ENCODE measurements at regions not wholly inside any gene's neighbourhood (a gene's known extent, or its start where the extent isn't known, plus 50 kb on each side); places are given as distances from the start of the nearest gene placed in this dataset.
A peak's percentile ranks its signal among the peaks of the same experiment; 100 is the strongest.

DNA sequence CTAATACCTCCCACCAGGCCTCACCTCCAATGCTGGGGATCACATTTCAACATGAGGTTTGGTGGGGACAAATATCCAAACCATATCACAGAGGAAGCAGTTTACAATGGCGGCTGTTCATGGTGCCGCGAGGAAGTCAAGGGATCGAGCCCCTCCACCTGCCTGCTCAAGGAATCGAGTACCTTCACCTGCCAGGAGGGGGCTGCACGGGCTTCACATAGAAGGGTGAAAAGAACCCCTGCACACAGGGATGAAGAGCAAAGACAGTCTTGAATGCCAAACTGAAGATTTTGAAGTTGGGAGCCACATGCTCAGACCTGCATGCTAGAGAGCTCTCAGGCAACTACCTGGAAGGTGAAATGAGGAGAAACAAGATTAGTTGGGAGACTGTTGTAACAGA is 110.3 kb downstream of the KCNF1 start:
- no peak overlapping the region for H2AFZ ChIP-seq (ENCODE audit: low read length)
- DNase-seq (ENCODE audit: low read depth in 1 of 2, low spot score in 2 of 2) (peak in 1 of 2 experiments; percentile 62), FAIRE-seq (no peak)
- TF ChIP-seq, protein P1, sequence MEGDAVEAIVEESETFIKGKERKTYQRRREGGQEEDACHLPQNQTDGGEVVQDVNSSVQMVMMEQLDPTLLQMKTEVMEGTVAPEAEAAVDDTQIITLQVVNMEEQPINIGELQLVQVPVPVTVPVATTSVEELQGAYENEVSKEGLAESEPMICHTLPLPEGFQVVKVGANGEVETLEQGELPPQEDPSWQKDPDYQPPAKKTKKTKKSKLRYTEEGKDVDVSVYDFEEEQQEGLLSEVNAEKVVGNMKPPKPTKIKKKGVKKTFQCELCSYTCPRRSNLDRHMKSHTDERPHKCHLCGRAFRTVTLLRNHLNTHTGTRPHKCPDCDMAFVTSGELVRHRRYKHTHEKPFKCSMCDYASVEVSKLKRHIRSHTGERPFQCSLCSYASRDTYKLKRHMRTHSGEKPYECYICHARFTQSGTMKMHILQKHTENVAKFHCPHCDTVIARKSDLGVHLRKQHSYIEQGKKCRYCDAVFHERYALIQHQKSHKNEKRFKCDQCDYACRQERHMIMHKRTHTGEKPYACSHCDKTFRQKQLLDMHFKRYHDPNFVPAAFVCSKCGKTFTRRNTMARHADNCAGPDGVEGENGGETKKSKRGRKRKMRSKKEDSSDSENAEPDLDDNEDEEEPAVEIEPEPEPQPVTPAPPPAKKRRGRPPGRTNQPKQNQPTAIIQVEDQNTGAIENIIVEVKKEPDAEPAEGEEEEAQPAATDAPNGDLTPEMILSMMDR (IDR thresholded peaks at IDR 0.05; ENCODE audit: control extremely low read depth in 1 of 3, insufficient read depth in 1 of 3, low read depth in 1 of 3, low read length in 3 of 3): peak; percentile 35 to 57 (median 49)
- no peak for TF ChIP-seq JUN (IDR thresholded peaks at IDR 0.05; ENCODE audit: low read depth, low read length)
- TF ChIP-seq CBX5 (IDR thresholded peaks at IDR 0.05; ENCODE audit: low read depth, low read length): no peak
- TF ChIP-seq POU5F1 (IDR thresholded peaks at IDR 0.05; ENCODE audit: low read depth, low read length): no peak

More for the DNA sequence above, 110.3 kb downstream of the KCNF1 start:
- Histone ChIP-seq H2BK12ac (ENCODE audit: low read depth, low read length) (0 out of 2 replicates have a peak overlapping the region, but pooled peaks have one; percentile 2), H3K4ac (replicated peaks; ENCODE audit: insufficient read length, low read depth, low read length) (no peak overlapping the region), H2AK5ac (ENCODE audit: low read depth, low read length) (0 out of 2 replicates have a peak overlapping the region, but pooled peaks have one; percentile 3), H4K8ac (ENCODE audit: extremely low read depth, insufficient read depth, low read length) (no peak overlapping the region), H3K4me3 (ENCODE audit: extremely low read depth in 1 of 4, insufficient read depth in 2 of 4, low read depth in 3 of 4, low read length in 4 of 4) (no peak overlapping the region), H3K14ac (ENCODE audit: insufficient read length) (no peak overlapping the region), H3K79me1 (ENCODE audit: low read depth, low read length) (no peaks in the 10 kb centered on the region), H3K23me2 (ENCODE audit: low read depth, low read length) (no peaks in the 10 kb centered on the region), H2BK5ac (ENCODE audit: low read depth, low read length) (no peak overlapping the region), H3K79me2 (ENCODE audit: control insufficient read depth in 1 of 2, insufficient read depth in 2 of 2, low read length in 2 of 2) (no peaks in the 10 kb centered on the region), H3K36me3 (ENCODE audit: control insufficient read depth in 2 of 4, insufficient read depth in 4 of 4, low read length in 3 of 4) (no peaks in the 10 kb centered on the region), H2BK120ac (replicated peaks; ENCODE audit: low read depth, low read length) (no peak overlapping the region), H4K91ac (replicated peaks; ENCODE audit: insufficient read length, low read length) (no peak overlapping the region), H3K9me3 (ENCODE audit: insufficient read depth in 2 of 2, low read depth in 1 of 2, low read length in 1 of 2) (no peaks in the 10 kb centered on the region), H4K5ac (ENCODE audit: insufficient read length, low read depth, low read length) (no peak overlapping the region), H3K27ac (ENCODE audit: low read depth, low read length) (no peak overlapping the region), H4K20me1 (replicated peaks in 1 of 2; ENCODE audit: control insufficient read depth in 1 of 2, insufficient read depth in 2 of 2, low read length in 2 of 2) (no peaks in the 10 kb centered on the region), H3K23ac (ENCODE audit: insufficient read length) (no peak overlapping the region), H2BK15ac (ENCODE audit: low read length) (0 out of 2 replicates have a peak overlapping the region, but pooled peaks have one; percentile 63), H3K4me2 (ENCODE audit: insufficient read depth in 1 of 2, low read depth in 2 of 2, low read length in 2 of 2) (no peak overlapping the region), H3K56ac (replicated peaks; ENCODE audit: insufficient read length, low read depth, low read length) (no peak overlapping the region), H3K9ac (replicated peaks in 1 of 4; ENCODE audit: extremely low read depth in 1 of 4, low read depth in 3 of 4, low read length in 3 of 4) (no peak overlapping the region), H3K27me3 (replicated peaks in 1 of 4; ENCODE audit: control insufficient read depth in 3 of 4, extremely low read depth in 1 of 4, insufficient read depth in 3 of 4, low read length in 3 of 4) (no peaks in the 10 kb centered on the region), H3K4me1 (replicated peaks in 1 of 4; ENCODE audit: control insufficient read depth in 3 of 4, insufficient read depth in 4 of 4, low read length in 3 of 4) (peaks cover 0 to 3% (median 1%) of the 10 kb centered on the region in 4 experiments; a peak in 3 of 7 replicates), H2BK20ac (ENCODE audit: low read length) (no peak overlapping the region), H3K18ac (ENCODE audit: extremely low read depth, low read length) (no peak overlapping the region)
- CTCF ChIA-PET (ENCODE audit: partially characterized antibody): interaction anchor here (0.8 to 3.6 kb wide), 20 partner anchors 9 to 536 kb away, joined by 3 to 18 read pairs (median 4); partner anchors contain the start of gene KCNF1
- POLR2A ChIA-PET (ENCODE audit: partially characterized antibody): no interaction called here
- WGBS, 2 experiments (ENCODE audit: extremely low coverage in 1 of 2, insufficient coverage in 1 of 2, insufficient read length in 1 of 2, insufficient replicate concordance in 2 of 2, low coverage in 1 of 2, low lambda C conversion rate in 2 of 2, missing lambda C conversion rate in 1 of 2): 86% methylated on average over 5 of the region's 6 CpGs; no CpG with 5 or more reads in 1 of the 2 experiments

Measured in H1 (cell line).